Spinal cord (tissue), 9 donors: ENCODE measurements at regions not wholly inside any gene's neighbourhood (a gene's known extent, or its start where the extent isn't known, plus 50 kb on each side); places are given as distances from the start of the nearest gene placed in this dataset.
A peak's percentile ranks its signal among the peaks of the same experiment; 100 is the strongest.

ENCODE experiments used
- DNase-seq, 6 donors: peaks; one replicate each; pipeline versions ENCODE4 v3.0.0 to v3.0.0-alpha.2; 2013 to 2015; ENCODE audit warnings: low spot score in 6 of 6, low read depth in 4 of 6
- H3K27ac ChIP-seq: one replicate; pipeline ENCODE4 v1.5.1; 2013; ENCODE audit warnings: low read depth, low read length, control low read depth
- H3K27me3 ChIP-seq: one replicate; pipeline ENCODE4 v1.6.1; 2013; ENCODE audit warnings: low read length; ENCODE audit not compliant: control insufficient read depth, insufficient read depth
- H3K36me3 ChIP-seq: one replicate; pipeline ENCODE4 v1.6.1; 2013; ENCODE audit warnings: low read length; ENCODE audit not compliant: control insufficient read depth, insufficient read depth
- H3K4me1 ChIP-seq: one replicate; pipeline ENCODE4 v1.6.1; 2013; ENCODE audit warnings: low read length; ENCODE audit not compliant: control insufficient read depth, insufficient read depth
- H3K4me3 ChIP-seq: one replicate; pipeline ENCODE4 v1.5.1; 2013; ENCODE audit warnings: low read depth, low read length, control low read depth
- H3K9me3 ChIP-seq: one replicate; pipeline ENCODE4 v1.6.1; 2013; ENCODE audit warnings: low read length; ENCODE audit not compliant: control insufficient read depth, insufficient read depth
- WGBS: methylation state at CpG from one replicate; pipeline ENCODE4 v1.1.5; 2013; ENCODE audit warnings: missing lambda C conversion rate; ENCODE audit not compliant: insufficient coverage; 5-methylcytosine and 5-hydroxymethylcytosine counted together
- donor health status: healthy.

GRCh38 chr11:26032241-26032640 is 299.7 kb upstream of the ANO3 start:
- no CpG with 5 or more reads among the region's 2 CpGs for WGBS

GRCh38 chr11:26035696-26036095 is 296.2 kb upstream of the ANO3 start:
- WGBS: 80% methylated on average over 2 of the region's 6 CpGs

More at GRCh38 chr11:26032241-26032640, 299.7 kb upstream of the ANO3 start:
- no peak overlapping the region for H3K27ac ChIP-seq
- H3K36me3 ChIP-seq: no peaks in the 10 kb centered on the region
- H3K4me1 ChIP-seq: no peaks in the 10 kb centered on the region
- DNase-seq: no peak
- H3K27me3 ChIP-seq: no peaks in the 10 kb centered on the region
- H3K4me3 ChIP-seq: no peak overlapping the region
- no peaks in the 10 kb centered on the region for H3K9me3 ChIP-seq

GRCh38 chr11:26037716-26038115 is 294.2 kb upstream of the ANO3 start:
- no peak for DNase-seq
- no peaks in the 10 kb centered on the region for H3K27me3 ChIP-seq
- H3K4me3 ChIP-seq: no peak overlapping the region
- H3K27ac ChIP-seq: no peak overlapping the region
- no peaks in the 10 kb centered on the region for H3K4me1 ChIP-seq
- no peaks in the 10 kb centered on the region for H3K9me3 ChIP-seq
- WGBS: 100% methylated on average over 1 of the region's 2 CpGs
- H3K36me3 ChIP-seq: no peaks in the 10 kb centered on the region

More at GRCh38 chr11:26035696-26036095, 296.2 kb upstream of the ANO3 start:
- Histone ChIP-seq H3K4me1 (no peaks in the 10 kb centered on the region), H3K36me3 (no peaks in the 10 kb centered on the region), H3K27me3 (no peaks in the 10 kb centered on the region), H3K27ac (no peak overlapping the region), H3K9me3 (no peaks in the 10 kb centered on the region), H3K4me3 (no peak overlapping the region)
- peak in 2 of 6 donors; percentile 45 to 79 for DNase-seq

GRCh38 chr11:26040339-26040738 is 291.6 kb upstream of the ANO3 start:
- Histone ChIP-seq H3K27ac (no peak overlapping the region), H3K9me3 (no peaks in the 10 kb centered on the region), H3K4me1 (no peaks in the 10 kb centered on the region), H3K27me3 (no peaks in the 10 kb centered on the region), H3K4me3 (no peak overlapping the region), H3K36me3 (no peaks in the 10 kb centered on the region)
- WGBS: 96% methylated on average over 2 of the region's 3 CpGs
- DNase-seq: no peak

- no peaks in the 10 kb centered on the region for H3K4me1 ChIP-seq
- WGBS: 91% methylated on average over 6 of the region's 7 CpGs
- DNase-seq: no peak
- H3K9me3 ChIP-seq: no peaks in the 10 kb centered on the region
- H3K36me3 ChIP-seq: no peaks in the 10 kb centered on the region
- no peak overlapping the region for H3K4me3 ChIP-seq
- H3K27ac ChIP-seq: no peak overlapping the region
- H3K27me3 ChIP-seq: no peaks in the 10 kb centered on the region
These were observed 289.8 kb upstream of the ANO3 start for GRCh38 chr11:26042113-26042512.

GRCh38 chr11:26043665-26044064 is 288.3 kb upstream of the ANO3 start:
- Histone ChIP-seq H3K27me3 (no peaks in the 10 kb centered on the region), H3K9me3 (no peaks in the 10 kb centered on the region), H3K27ac (no peak overlapping the region), H3K4me1 (no peaks in the 10 kb centered on the region), H3K4me3 (no peak overlapping the region), H3K36me3 (no peaks in the 10 kb centered on the region)
- DNase-seq: peak in 1 of 6 donors; percentile 19
- no CpG with 5 or more reads among the region's 1 CpG for WGBS

GRCh38 chr11:26044389-26044788 is 287.5 kb upstream of the ANO3 start:
- no CpG with 5 or more reads among the region's 1 CpG for WGBS
- no peak for DNase-seq
- Histone ChIP-seq H3K36me3 (no peaks in the 10 kb centered on the region), H3K4me3 (no peak overlapping the region), H3K9me3 (no peaks in the 10 kb centered on the region), H3K27me3 (no peaks in the 10 kb centered on the region), H3K4me1 (no peaks in the 10 kb centered on the region), H3K27ac (no peak overlapping the region)

- Histone ChIP-seq H3K36me3 (no peaks in the 10 kb centered on the region), H3K4me3 (no peak overlapping the region), H3K27ac (no peak overlapping the region), H3K4me1 (no peaks in the 10 kb centered on the region), H3K27me3 (no peaks in the 10 kb centered on the region), H3K9me3 (no peaks in the 10 kb centered on the region)
- no peak for DNase-seq
These were observed 286.8 kb upstream of the ANO3 start for GRCh38 chr11:26045082-26045481.

GRCh38 chr11:26048271-26048670 is 283.7 kb upstream of the ANO3 start:
- no peaks in the 10 kb centered on the region for H3K4me1 ChIP-seq
- DNase-seq: no peak
- no peak overlapping the region for H3K4me3 ChIP-seq
- no peaks in the 10 kb centered on the region for H3K36me3 ChIP-seq
- no peaks in the 10 kb centered on the region for H3K9me3 ChIP-seq
- H3K27me3 ChIP-seq: no peaks in the 10 kb centered on the region
- no CpG with 5 or more reads among the region's 3 CpGs for WGBS
- H3K27ac ChIP-seq: no peak overlapping the region

- Histone ChIP-seq H3K4me3 (no peak overlapping the region), H3K27ac (no peak overlapping the region), H3K36me3 (no peaks in the 10 kb centered on the region), H3K4me1 (no peaks in the 10 kb centered on the region), H3K9me3 (no peaks in the 10 kb centered on the region), H3K27me3 (no peaks in the 10 kb centered on the region)
- no CpG with 5 or more reads among the region's 1 CpG for whole genome bisulfite sequencing
- no peak for DNase-seq
These were observed 278.0 kb upstream of the ANO3 start for GRCh38 chr11:26053966-26054365.
